GM23248 (cell line): ENCODE measurements at regions not wholly inside any gene's neighbourhood (a gene's known extent, or its start where the extent isn't known, plus 50 kb on each side); places are given as distances from the start of the nearest gene placed in this dataset.
"Not testable (repeated sequence)": the region's sequence is repeated elsewhere in the genome, so short reads cannot be mapped to it uniquely, and the experiment has no call there.

Experiments used
- EZH2 ChIP-seq: fragments of 200-600 bp; sonication (generic); IDR thresholded peaks from 2 replicates; pipeline ENCODE4 v1.6.1; 2018; ENCODE audit warnings: antibody characterized with exemption, mild to moderate bottlenecking; ENCODE audit not compliant: insufficient read depth, poor library complexity, severe bottlenecking
- EZH2phosphoT487 ChIP-seq: fragments of 200-600 bp; sonication (generic); IDR thresholded peaks from 2 replicates; pipeline ENCODE4 v1.6.1; 2018; ENCODE audit warnings: antibody characterized with exemption, moderate library complexity, mild to moderate bottlenecking, low read depth; ENCODE audit not compliant: insufficient read depth

- TF ChIP-seq EZH2, EZH2phosphoT487: not testable (repeated sequence)
Observed at GRCh38 chr3:63744693-63745092, 74.4 kb upstream of the C3orf49 start.
